ENCODE measurements at regions not wholly inside any gene's neighbourhood (a gene's known extent, or its start where the extent isn't known, plus 50 kb on each side); places are given as distances from the start of the nearest gene placed in this dataset.

- H3K27me3 Mint-ChIP-seq: peaks cover under 1% of the 10 kb centered on the region
- H3K4me1 Mint-ChIP-seq: no peaks in the 10 kb centered on the region
- ATAC-seq (ENCODE audit: low read depth) (no peak), DNase-seq (no peak)
- H3K9me3 Mint-ChIP-seq: no peaks in the 10 kb centered on the region
- TF ChIP-seq CTCF (IDR thresholded peaks at IDR 0.05): no peak
- intact Hi-C loops (cut with micrococcal nuclease): no loop called here
- ChIA-PET CTCF (no interaction called here), POLR2A (no interaction called here)
- H3K27ac Mint-ChIP-seq: no peak overlapping the region
- H3K36me3 Mint-ChIP-seq (ENCODE audit: low read depth): no peaks in the 10 kb centered on the region
- H3K4me3 Mint-ChIP-seq: no peak overlapping the region
Observed at GRCh38 chr10:4587466-4587865, 238.5 kb upstream of the AKR1E2 start.

- intact Hi-C loops (cut with micrococcal nuclease): no loop called here
- no peaks in the 10 kb centered on the region for H3K4me1 Mint-ChIP-seq
- H3K36me3 Mint-ChIP-seq (ENCODE audit: low read depth): no peaks in the 10 kb centered on the region
- ChIA-PET POLR2A (no interaction called here), CTCF (no interaction called here)
- ATAC-seq (ENCODE audit: low read depth): no peak
- H3K4me3 Mint-ChIP-seq: no peak overlapping the region
- H3K27ac Mint-ChIP-seq: no peak overlapping the region
- H3K9me3 Mint-ChIP-seq: no peaks in the 10 kb centered on the region
- DNase-seq: no peak
- peaks cover 2% of the 10 kb centered on the region for H3K27me3 Mint-ChIP-seq
- TF ChIP-seq CTCF (IDR thresholded peaks at IDR 0.05): no peak
Observed at GRCh38 chr10:4586776-4587175, 239.2 kb upstream of the AKR1E2 start.

GRCh38 chr10:4581929-4582328 lies 244.1 kb upstream of the AKR1E2 start:
- Mint-ChIP-seq H3K4me1 (no peaks in the 10 kb centered on the region), H3K9me3 (no peaks in the 10 kb centered on the region), H3K27me3 (peaks cover 2% of the 10 kb centered on the region), H3K4me3 (no peak overlapping the region), H3K27ac (no peak overlapping the region), H3K36me3 (ENCODE audit: low read depth) (no peaks in the 10 kb centered on the region)
- ChIA-PET CTCF (no interaction called here), POLR2A (no interaction called here)
- no peak for DNase-seq
- no peak for ATAC-seq (ENCODE audit: low read depth)
- TF ChIP-seq CTCF (IDR thresholded peaks at IDR 0.05): no peak
- intact Hi-C loops (cut with micrococcal nuclease): no loop called here

GRCh38 chr10:4579844-4580243 lies 246.2 kb upstream of the AKR1E2 start:
- ChIA-PET CTCF (no interaction called here), POLR2A (no interaction called here)
- H3K27me3 Mint-ChIP-seq: peaks cover 8% of the 10 kb centered on the region
- H3K36me3 Mint-ChIP-seq (ENCODE audit: low read depth): no peaks in the 10 kb centered on the region
- H3K4me3 Mint-ChIP-seq: no peak overlapping the region
- H3K9me3 Mint-ChIP-seq: no peaks in the 10 kb centered on the region
- intact Hi-C loops (cut with micrococcal nuclease): no loop called here
- no peak overlapping the region for H3K27ac Mint-ChIP-seq
- no peaks in the 10 kb centered on the region for H3K4me1 Mint-ChIP-seq
- no peak for DNase-seq
- no peak for TF ChIP-seq CTCF (IDR thresholded peaks at IDR 0.05)
- ATAC-seq (ENCODE audit: low read depth): no peak

GRCh38 chr10:4576206-4576605 lies 249.8 kb upstream of the AKR1E2 start:
- no peak for TF ChIP-seq CTCF (IDR thresholded peaks at IDR 0.05)
- Mint-ChIP-seq H3K4me3 (no peak overlapping the region), H3K27me3 (peaks cover 12% of the 10 kb centered on the region), H3K27ac (no peak overlapping the region), H3K4me1 (no peaks in the 10 kb centered on the region), H3K36me3 (ENCODE audit: low read depth) (no peaks in the 10 kb centered on the region), H3K9me3 (no peaks in the 10 kb centered on the region)
- intact Hi-C loops (cut with micrococcal nuclease): no loop called here
- CTCF ChIA-PET: no interaction called here
- ATAC-seq (ENCODE audit: low read depth) (no peak), DNase-seq (no peak)
- POLR2A ChIA-PET: interaction anchor here (0.7 kb wide), 1 partner anchor 792 kb away, joined by 3 read pairs; no protein-coding TSS in a partner anchor
